ENCODE measurements at regions not wholly inside any gene's neighbourhood (a gene's known extent, or its start where the extent isn't known, plus 50 kb on each side); places are given as distances from the start of the nearest gene placed in this dataset.

DNA sequence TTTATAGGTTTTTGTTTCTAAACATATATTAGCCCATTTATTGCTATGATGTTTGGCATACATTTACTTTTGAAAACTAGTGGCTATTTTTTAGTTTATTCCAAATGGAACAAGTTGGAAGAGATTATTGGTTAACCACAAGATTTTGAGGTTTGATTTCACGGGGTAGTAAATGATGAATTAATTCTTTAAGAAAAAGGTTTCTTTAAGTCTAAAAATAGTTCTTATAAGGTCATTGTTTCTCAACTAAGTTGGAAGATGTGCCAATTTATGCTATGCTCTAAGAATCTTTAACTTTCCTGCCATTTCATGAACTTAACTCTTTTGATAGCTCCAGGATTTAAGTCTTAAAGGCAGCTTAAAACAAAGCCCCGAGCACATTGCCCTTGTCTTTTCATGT lies 183.8 kb downstream of the LMO4 start:
- DNase-seq (ENCODE audit: low read depth in 1 of 2, low spot score in 1 of 2): no peak
- no peak for TF ChIP-seq GABPA (IDR thresholded peaks at IDR 0.05; ENCODE audit: low read depth)
- no peak for TF ChIP-seq POLR2AphosphoS5 (IDR thresholded peaks at IDR 0.05; ENCODE audit: low read depth)
- TF ChIP-seq, protein P1, sequence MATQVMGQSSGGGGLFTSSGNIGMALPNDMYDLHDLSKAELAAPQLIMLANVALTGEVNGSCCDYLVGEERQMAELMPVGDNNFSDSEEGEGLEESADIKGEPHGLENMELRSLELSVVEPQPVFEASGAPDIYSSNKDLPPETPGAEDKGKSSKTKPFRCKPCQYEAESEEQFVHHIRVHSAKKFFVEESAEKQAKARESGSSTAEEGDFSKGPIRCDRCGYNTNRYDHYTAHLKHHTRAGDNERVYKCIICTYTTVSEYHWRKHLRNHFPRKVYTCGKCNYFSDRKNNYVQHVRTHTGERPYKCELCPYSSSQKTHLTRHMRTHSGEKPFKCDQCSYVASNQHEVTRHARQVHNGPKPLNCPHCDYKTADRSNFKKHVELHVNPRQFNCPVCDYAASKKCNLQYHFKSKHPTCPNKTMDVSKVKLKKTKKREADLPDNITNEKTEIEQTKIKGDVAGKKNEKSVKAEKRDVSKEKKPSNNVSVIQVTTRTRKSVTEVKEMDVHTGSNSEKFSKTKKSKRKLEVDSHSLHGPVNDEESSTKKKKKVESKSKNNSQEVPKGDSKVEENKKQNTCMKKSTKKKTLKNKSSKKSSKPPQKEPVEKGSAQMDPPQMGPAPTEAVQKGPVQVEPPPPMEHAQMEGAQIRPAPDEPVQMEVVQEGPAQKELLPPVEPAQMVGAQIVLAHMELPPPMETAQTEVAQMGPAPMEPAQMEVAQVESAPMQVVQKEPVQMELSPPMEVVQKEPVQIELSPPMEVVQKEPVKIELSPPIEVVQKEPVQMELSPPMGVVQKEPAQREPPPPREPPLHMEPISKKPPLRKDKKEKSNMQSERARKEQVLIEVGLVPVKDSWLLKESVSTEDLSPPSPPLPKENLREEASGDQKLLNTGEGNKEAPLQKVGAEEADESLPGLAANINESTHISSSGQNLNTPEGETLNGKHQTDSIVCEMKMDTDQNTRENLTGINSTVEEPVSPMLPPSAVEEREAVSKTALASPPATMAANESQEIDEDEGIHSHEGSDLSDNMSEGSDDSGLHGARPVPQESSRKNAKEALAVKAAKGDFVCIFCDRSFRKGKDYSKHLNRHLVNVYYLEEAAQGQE (IDR thresholded peaks at IDR 0.05; ENCODE audit: insufficient replicate concordance, low read depth): no peak
- TF ChIP-seq SPI1 (IDR thresholded peaks at IDR 0.05; ENCODE audit: borderline replicate concordance, low read depth): no peak
- TF ChIP-seq, protein P2, sequence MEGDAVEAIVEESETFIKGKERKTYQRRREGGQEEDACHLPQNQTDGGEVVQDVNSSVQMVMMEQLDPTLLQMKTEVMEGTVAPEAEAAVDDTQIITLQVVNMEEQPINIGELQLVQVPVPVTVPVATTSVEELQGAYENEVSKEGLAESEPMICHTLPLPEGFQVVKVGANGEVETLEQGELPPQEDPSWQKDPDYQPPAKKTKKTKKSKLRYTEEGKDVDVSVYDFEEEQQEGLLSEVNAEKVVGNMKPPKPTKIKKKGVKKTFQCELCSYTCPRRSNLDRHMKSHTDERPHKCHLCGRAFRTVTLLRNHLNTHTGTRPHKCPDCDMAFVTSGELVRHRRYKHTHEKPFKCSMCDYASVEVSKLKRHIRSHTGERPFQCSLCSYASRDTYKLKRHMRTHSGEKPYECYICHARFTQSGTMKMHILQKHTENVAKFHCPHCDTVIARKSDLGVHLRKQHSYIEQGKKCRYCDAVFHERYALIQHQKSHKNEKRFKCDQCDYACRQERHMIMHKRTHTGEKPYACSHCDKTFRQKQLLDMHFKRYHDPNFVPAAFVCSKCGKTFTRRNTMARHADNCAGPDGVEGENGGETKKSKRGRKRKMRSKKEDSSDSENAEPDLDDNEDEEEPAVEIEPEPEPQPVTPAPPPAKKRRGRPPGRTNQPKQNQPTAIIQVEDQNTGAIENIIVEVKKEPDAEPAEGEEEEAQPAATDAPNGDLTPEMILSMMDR (IDR thresholded peaks at IDR 0.05; ENCODE audit: insufficient read depth, low read length): no peak
- Histone ChIP-seq H3K27ac (replicated peaks) (no peak overlapping the region), H3K4me3 (replicated peaks; ENCODE audit: insufficient read depth, low read length) (no peak overlapping the region), H3K27me3 (ENCODE audit: insufficient read depth, poor library complexity, severe bottlenecking) (peaks cover 5% of the 10 kb centered on the region)

DNA sequence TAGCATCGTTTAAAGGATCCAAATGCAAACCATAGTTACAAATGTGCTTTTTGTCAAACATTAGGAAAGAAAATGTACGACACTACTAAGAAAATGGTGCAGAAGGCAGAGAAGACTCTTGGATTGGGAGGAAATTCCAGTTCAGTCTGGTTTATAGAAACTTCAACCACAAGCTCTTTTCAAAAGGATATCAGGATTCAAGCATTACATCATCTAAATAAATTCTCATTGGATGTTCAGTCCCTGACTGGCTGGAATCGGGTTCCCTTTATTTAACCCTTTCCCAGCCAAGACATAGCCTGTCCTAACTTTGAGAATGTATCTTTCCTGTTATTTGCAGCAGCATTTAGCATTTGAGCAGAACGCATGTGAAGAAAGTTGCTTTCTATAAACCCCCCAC lies 184.6 kb downstream of the LMO4 start:
- H3K27ac ChIP-seq (replicated peaks): no peak overlapping the region
- TF ChIP-seq SPI1 (IDR thresholded peaks at IDR 0.05; ENCODE audit: borderline replicate concordance, low read depth) (no peak), POLR2AphosphoS5 (IDR thresholded peaks at IDR 0.05; ENCODE audit: low read depth) (no peak), GABPA (IDR thresholded peaks at IDR 0.05; ENCODE audit: low read depth) (no peak)
- TF ChIP-seq, protein P1 (IDR thresholded peaks at IDR 0.05; ENCODE audit: insufficient replicate concordance, low read depth): no peak
- TF ChIP-seq, protein P2 (IDR thresholded peaks at IDR 0.05; ENCODE audit: insufficient read depth, low read length): no peak
- no peak overlapping the region for H3K4me3 ChIP-seq (replicated peaks; ENCODE audit: insufficient read depth, low read length)
- peaks cover 5% of the 10 kb centered on the region for H3K27me3 ChIP-seq (ENCODE audit: insufficient read depth, poor library complexity, severe bottlenecking)
- DNase-seq (ENCODE audit: low read depth in 1 of 2, low spot score in 1 of 2): no peak

DNA sequence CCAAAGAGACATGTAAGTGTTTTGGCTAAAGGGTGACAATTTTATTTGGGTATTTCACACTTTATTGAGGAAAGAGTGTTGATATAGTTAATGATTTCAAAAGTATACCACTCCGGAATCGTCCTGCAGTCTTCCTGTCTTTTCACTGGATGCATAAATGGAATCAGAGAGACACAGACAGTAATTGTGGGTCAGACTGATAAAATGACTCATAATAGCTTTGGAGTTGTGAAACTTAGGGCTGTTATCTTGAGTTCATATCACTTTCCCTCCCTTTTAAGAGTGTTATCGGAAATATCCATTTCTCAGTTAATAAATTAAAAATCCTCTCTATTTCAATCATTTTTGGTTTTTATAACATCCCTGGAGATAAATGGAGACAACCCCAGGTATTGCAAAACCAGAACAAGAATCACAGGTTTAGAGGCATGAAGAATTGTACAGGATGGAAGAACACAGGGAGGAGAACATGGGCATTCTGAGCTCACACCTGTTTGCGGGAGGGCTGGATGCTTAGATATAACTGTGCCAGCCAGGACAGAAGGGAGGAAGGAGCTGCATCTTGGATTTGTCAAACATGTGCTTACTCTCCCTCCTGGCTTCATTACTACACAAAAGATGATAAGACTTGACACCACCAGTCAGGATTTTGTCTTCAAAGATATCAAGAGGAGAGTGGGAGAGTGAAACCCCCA lies 185.4 kb downstream of the LMO4 start:
- no peak for DNase-seq (ENCODE audit: low read depth in 1 of 2, low spot score in 1 of 2)
- Histone ChIP-seq H3K4me3 (replicated peaks; ENCODE audit: insufficient read depth, low read length) (no peak overlapping the region), H3K27ac (replicated peaks) (no peak overlapping the region), H3K27me3 (ENCODE audit: insufficient read depth, poor library complexity, severe bottlenecking) (peaks cover 5% of the 10 kb centered on the region)
- TF ChIP-seq, protein P2 (IDR thresholded peaks at IDR 0.05; ENCODE audit: insufficient read depth, low read length): no peak
- no peak for TF ChIP-seq GABPA (IDR thresholded peaks at IDR 0.05; ENCODE audit: low read depth)
- TF ChIP-seq, protein P1 (IDR thresholded peaks at IDR 0.05; ENCODE audit: insufficient replicate concordance, low read depth): no peak
- no peak for TF ChIP-seq SPI1 (IDR thresholded peaks at IDR 0.05; ENCODE audit: borderline replicate concordance, low read depth)
- no peak for TF ChIP-seq POLR2AphosphoS5 (IDR thresholded peaks at IDR 0.05; ENCODE audit: low read depth)

All from HL-60 (cell line).